ENCODE measurements at regions not wholly inside any gene's neighbourhood (a gene's known extent, or its start where the extent isn't known, plus 50 kb on each side); places are given as distances from the start of the nearest gene placed in this dataset.
"Not testable (repeated sequence)": the region's sequence is repeated elsewhere in the genome, so short reads cannot be mapped to it uniquely, and the experiment has no call there.

DNA sequence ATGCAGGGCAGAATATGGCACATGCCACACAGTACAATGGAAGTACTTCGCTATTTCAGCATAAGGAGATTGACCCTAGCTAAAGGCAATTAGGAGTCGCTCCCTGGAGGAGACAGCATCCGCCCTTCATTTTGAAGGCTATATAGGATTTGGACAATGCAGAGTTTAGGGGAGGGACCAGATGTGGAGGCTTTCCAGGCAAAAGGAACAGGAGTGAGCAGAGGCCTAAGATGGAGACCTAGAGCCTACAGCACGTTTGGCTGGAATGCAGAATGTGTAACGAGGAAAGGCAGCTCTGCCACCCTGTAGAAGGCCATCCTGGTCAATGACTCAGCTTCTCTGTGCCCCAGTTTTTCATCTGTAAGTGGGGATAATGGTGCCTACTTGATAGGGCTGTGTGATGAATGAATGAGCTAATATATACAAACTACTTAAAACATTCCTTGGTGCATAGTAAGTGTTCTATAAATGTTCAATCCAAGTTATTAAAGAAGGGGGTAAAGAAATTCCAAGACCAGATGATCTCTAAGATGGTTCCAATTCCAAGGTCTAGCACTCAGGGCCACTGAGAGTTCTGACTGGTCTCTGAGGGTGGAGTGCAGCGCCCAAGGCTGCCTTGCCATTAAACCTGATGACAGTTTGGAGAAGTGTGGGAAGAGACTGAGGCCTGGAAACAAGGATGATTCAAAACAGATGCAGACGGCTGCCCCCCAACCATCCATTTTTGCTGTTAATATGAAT lies 54.3 kb upstream of the FRMD6 start:
- no peak for DNase-seq

DNA sequence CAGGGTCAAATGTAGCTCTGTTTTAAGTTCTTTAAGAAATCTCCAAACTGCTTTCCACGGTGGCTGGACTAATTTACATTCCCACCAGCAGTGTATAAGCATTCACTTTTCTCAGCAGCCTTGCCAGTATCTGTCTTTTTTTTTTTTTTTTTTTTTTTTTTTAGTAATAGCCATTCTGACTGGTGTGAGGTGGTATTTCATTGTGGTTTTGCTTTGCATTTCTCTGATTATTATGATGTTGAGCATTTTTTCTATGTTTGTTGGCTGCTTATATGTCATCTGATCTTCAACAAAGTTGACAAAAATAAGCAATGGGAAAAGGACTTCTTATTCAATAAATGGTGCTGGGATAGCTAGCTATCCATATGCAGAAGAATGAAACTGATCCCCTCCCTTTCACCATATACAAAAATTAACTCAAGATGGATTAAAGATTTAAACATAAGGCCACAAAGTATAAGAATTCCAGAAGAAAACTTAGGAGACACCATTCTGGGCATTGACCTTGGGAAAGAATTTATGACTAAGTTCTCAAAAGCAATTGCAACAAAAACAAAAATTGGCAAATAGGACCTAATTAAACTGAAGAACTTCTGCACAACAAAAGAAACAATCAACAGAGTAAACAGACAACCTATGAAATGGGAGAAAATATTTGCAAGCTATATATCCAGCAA lies 52.6 kb upstream of the FRMD6 start:
- DNase-seq = not testable (repeated sequence)

DNA sequence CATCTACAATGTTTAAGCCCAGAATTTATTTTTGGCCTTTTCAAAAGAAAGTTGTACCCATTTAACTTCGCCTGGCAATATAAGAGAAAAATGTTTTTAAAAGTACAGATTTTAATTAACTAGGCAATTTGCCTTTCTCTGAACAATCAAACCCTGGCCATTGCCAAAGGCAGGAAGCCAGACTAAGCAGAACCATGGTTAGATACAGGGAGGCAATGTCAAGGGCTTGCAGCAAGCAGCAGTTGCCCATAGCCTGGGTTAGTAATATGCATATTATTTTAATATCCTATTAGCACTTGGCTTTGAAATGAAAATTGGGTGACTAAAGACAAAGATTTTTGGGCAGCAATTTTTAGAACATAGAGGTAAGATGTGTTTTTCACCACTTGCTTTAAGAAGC lies 51.1 kb upstream of the FRMD6 start:
- no peak for DNase-seq
